ENCODE measurements at regions not wholly inside any gene's neighbourhood (a gene's known extent, or its start where the extent isn't known, plus 50 kb on each side); places are given as distances from the start of the nearest gene placed in this dataset.
"Not testable (repeated sequence)": the region's sequence is repeated elsewhere in the genome, so short reads cannot be mapped to it uniquely, and the experiment has no call there.

DNA sequence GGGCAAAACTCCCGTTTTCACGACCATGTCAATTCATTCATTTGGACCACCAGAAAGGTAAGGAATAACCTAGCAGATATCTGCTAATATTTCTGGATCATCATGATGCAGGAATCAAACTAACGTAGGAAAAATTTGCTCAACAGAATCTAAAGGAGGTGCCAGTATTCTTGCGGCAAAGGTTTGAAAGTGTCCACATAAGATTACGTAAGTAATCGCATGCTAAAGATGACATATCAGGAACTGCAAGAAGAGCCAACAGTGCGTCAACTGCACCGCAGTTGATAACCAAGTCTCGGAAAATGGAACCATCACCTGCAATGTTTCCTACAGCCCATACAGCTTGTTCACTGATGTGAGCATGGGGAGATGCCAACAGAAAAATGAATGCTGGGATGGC is 194.1 kb upstream of the ZNF804B start:
- no peaks in the 10 kb centered on the region for H3K36me3 ChIP-seq (ENCODE audit: control insufficient read depth, insufficient read depth, low read length)
- no peaks in the 10 kb centered on the region for H3K9me3 ChIP-seq (ENCODE audit: control insufficient read depth, low read length)
- no peaks in the 10 kb centered on the region for H3K4me1 ChIP-seq (ENCODE audit: control insufficient read depth, insufficient read depth, low read length, poor library complexity, severe bottlenecking)
- H3K4me3 ChIP-seq (ENCODE audit: extremely low read depth, insufficient read depth, low read length, poor library complexity, severe bottlenecking): no peak overlapping the region
- WGBS, 2 experiments (ENCODE audit: insufficient coverage in 2 of 2): 91 to 99% methylated on average over 7 to 9 of the region's 9 CpGs
- H3K27ac ChIP-seq (ENCODE audit: low read depth, low read length, severe bottlenecking): no peak overlapping the region

DNA sequence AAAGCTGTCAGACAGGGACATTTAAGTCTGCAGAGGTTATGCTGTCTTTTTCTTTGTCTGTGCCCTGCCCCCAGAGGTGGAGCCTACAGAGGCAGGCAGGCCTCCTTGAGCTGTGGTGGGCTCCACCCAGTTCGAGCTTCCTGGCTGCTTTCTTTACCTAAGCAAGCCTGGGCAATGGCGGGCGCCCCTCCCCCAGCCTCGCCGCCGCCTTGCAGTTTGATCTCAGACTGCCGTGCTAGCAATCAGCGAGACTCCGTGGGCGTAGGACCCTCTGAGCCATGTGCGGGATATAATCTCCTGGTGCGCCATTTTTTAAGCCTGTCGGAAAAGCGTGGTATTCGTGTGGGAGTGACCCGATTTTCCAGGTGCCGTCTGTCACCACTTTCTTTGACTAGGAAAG is 203.1 kb upstream of the ZNF804B start:
- not testable (repeated sequence) for H3K4me3 ChIP-seq (ENCODE audit: extremely low read depth, insufficient read depth, low read length, poor library complexity, severe bottlenecking); H3K27ac ChIP-seq (ENCODE audit: low read depth, low read length, severe bottlenecking); H3K9me3 ChIP-seq (ENCODE audit: control insufficient read depth, low read length); H3K36me3 ChIP-seq (ENCODE audit: control insufficient read depth, insufficient read depth, low read length); H3K4me1 ChIP-seq (ENCODE audit: control insufficient read depth, insufficient read depth, low read length, poor library complexity, severe bottlenecking)
- 90 to 100% methylated on average over 11 to 15 of the region's 17 CpGs for WGBS, 2 experiments (ENCODE audit: insufficient coverage in 2 of 2)

DNA sequence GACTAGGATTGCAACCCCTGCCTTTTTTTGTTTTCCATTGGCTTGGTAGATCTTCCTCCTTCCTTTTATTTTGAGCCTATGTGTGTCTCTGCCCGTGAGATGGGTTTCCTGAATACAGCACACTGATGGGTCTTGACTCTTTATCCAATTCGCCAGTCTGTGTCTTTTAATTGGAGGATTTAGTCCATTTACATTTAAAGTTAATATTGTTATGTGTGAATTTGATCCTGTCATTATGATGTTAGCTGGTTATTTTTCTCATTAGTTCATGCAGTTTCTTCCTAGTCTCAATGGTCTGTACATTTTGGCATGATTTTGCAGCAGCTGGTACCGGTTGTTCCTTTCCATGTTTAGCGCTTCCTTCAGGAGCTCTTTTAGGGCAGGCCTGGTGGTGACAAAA is 204.7 kb upstream of the ZNF804B start:
- not testable (repeated sequence) for H3K4me3 ChIP-seq (ENCODE audit: extremely low read depth, insufficient read depth, low read length, poor library complexity, severe bottlenecking)

GRCh38 chr7:88548399-88548798 is 211.1 kb upstream of the ZNF804B start:
- no peak overlapping the region for H3K27ac ChIP-seq (ENCODE audit: low read depth, low read length, severe bottlenecking)
- H3K4me3 ChIP-seq (ENCODE audit: extremely low read depth, insufficient read depth, low read length, poor library complexity, severe bottlenecking): no peak overlapping the region
- H3K4me1 ChIP-seq (ENCODE audit: control insufficient read depth, insufficient read depth, low read length, poor library complexity, severe bottlenecking): no peaks in the 10 kb centered on the region
- no peaks in the 10 kb centered on the region for H3K36me3 ChIP-seq (ENCODE audit: control insufficient read depth, insufficient read depth, low read length)
- H3K9me3 ChIP-seq (ENCODE audit: control insufficient read depth, low read length): peaks cover 17% of the 10 kb centered on the region

More for the DNA sequence above, 204.7 kb upstream of the ZNF804B start:
- no CpG with 5 or more reads among the region's 4 CpGs for WGBS, 2 experiments (ENCODE audit: insufficient coverage in 2 of 2)
- not testable (repeated sequence) for H3K36me3 ChIP-seq (ENCODE audit: control insufficient read depth, insufficient read depth, low read length); H3K27ac ChIP-seq (ENCODE audit: low read depth, low read length, severe bottlenecking); H3K9me3 ChIP-seq (ENCODE audit: control insufficient read depth, low read length); H3K4me1 ChIP-seq (ENCODE audit: control insufficient read depth, insufficient read depth, low read length, poor library complexity, severe bottlenecking)

DNA sequence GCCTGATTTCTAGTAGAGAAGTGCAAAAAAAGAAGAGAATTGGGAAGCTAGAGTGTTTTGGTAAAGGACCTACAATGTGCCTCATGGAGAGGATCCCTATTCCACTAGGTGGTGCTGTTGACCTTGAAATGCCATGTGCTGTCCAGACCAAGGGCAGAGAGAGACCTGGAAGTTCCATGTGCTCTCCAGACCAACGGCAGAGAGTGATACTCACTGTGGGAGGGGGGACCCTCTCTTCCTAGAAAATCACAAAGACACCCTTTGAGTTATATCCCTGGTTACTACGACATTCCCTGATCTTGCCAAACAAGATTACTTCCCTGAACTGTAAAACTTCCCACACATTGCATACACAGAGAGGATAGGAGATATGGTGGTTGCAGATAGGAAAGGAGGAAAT is 212.7 kb upstream of the ZNF804B start:
- WGBS, 2 experiments (ENCODE audit: insufficient coverage in 2 of 2): no CpG with 5 or more reads among the region's 2 CpGs
- Histone ChIP-seq H3K9me3 (ENCODE audit: control insufficient read depth, low read length) (peaks cover 17% of the 10 kb centered on the region), H3K27ac (ENCODE audit: low read depth, low read length, severe bottlenecking) (no peak overlapping the region), H3K4me3 (ENCODE audit: extremely low read depth, insufficient read depth, low read length, poor library complexity, severe bottlenecking) (no peak overlapping the region), H3K36me3 (ENCODE audit: control insufficient read depth, insufficient read depth, low read length) (no peaks in the 10 kb centered on the region), H3K4me1 (ENCODE audit: control insufficient read depth, insufficient read depth, low read length, poor library complexity, severe bottlenecking) (no peaks in the 10 kb centered on the region)

GRCh38 chr7:88545663-88546062 is 213.8 kb upstream of the ZNF804B start:
- Histone ChIP-seq H3K9me3 (ENCODE audit: control insufficient read depth, low read length) (peaks cover 17% of the 10 kb centered on the region), H3K4me3 (ENCODE audit: extremely low read depth, insufficient read depth, low read length, poor library complexity, severe bottlenecking) (no peak overlapping the region), H3K4me1 (ENCODE audit: control insufficient read depth, insufficient read depth, low read length, poor library complexity, severe bottlenecking) (no peaks in the 10 kb centered on the region), H3K27ac (ENCODE audit: low read depth, low read length, severe bottlenecking) (no peak overlapping the region), H3K36me3 (ENCODE audit: control insufficient read depth, insufficient read depth, low read length) (no peaks in the 10 kb centered on the region)
- 60 to 100% methylated on average over 1 of the region's 1 CpG for WGBS, 2 experiments (ENCODE audit: insufficient coverage in 2 of 2)

DNA sequence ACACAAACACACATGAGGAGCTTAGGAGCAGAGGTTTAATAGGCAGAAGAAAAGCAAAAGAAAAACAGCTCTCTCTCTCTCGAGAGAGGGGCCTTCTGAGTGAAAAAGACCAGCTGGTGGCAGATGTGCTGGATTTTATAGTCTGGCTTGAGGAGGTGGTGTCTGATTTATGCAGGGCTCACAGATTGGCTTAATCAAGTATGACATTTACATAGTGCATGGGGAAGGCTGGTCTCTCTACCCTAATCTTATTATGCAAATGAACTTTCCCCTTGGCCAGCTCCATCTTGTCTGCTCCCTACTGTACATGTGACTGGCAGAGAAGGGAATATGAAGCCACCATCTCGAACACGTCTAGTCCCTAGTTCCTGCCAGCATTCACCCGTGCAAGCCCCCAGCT is 219.5 kb upstream of the ZNF804B start:
- no CpG with 5 or more reads among the region's 4 CpGs for WGBS, 2 experiments (ENCODE audit: insufficient coverage in 2 of 2)
- peaks cover 4% of the 10 kb centered on the region for H3K9me3 ChIP-seq (ENCODE audit: control insufficient read depth, low read length)
- no peaks in the 10 kb centered on the region for H3K36me3 ChIP-seq (ENCODE audit: control insufficient read depth, insufficient read depth, low read length)

GRCh38 chr7:88539518-88539917 is 220.0 kb upstream of the ZNF804B start:
- Histone ChIP-seq H3K36me3 (ENCODE audit: control insufficient read depth, insufficient read depth, low read length) (no peaks in the 10 kb centered on the region), H3K9me3 (ENCODE audit: control insufficient read depth, low read length) (no peaks in the 10 kb centered on the region), H3K4me1 (ENCODE audit: control insufficient read depth, insufficient read depth, low read length, poor library complexity, severe bottlenecking) (no peaks in the 10 kb centered on the region), H3K27ac (ENCODE audit: low read depth, low read length, severe bottlenecking) (no peak overlapping the region), H3K4me3 (ENCODE audit: extremely low read depth, insufficient read depth, low read length, poor library complexity, severe bottlenecking) (no peak overlapping the region)
- no CpG with 5 or more reads among the region's 2 CpGs for WGBS, 2 experiments (ENCODE audit: insufficient coverage in 2 of 2)

More for the DNA sequence above, 219.5 kb upstream of the ZNF804B start:
- Histone ChIP-seq H3K4me1 (ENCODE audit: control insufficient read depth, insufficient read depth, low read length, poor library complexity, severe bottlenecking) (no peaks in the 10 kb centered on the region), H3K4me3 (ENCODE audit: extremely low read depth, insufficient read depth, low read length, poor library complexity, severe bottlenecking) (no peak overlapping the region), H3K27ac (ENCODE audit: low read depth, low read length, severe bottlenecking) (no peak overlapping the region)

DNA sequence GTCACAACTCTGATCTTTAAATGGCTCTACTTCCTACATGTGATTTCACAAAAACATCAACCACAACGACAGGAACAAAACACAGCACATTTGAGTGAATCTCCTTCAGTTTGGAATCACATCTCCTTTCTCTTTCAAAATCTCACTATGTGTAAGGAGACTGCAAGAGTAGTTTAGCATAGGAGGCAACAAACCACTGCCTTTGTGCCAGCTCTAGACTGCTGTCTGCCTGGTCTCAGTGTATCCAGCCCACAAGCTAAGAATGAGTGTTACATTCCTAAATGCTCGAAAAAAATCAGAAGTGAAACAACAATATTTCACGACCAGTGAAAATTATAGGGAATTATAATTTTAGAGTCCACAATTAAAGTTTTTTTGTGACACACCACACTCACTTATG is 217.0 kb upstream of the STEAP4 start:
- Histone ChIP-seq H3K4me1 (ENCODE audit: control insufficient read depth, insufficient read depth, low read length, poor library complexity, severe bottlenecking) (no peaks in the 10 kb centered on the region), H3K9me3 (ENCODE audit: control insufficient read depth, low read length) (no peaks in the 10 kb centered on the region), H3K4me3 (ENCODE audit: extremely low read depth, insufficient read depth, low read length, poor library complexity, severe bottlenecking) (no peak overlapping the region), H3K27ac (ENCODE audit: low read depth, low read length, severe bottlenecking) (no peak overlapping the region), H3K36me3 (ENCODE audit: control insufficient read depth, insufficient read depth, low read length) (no peaks in the 10 kb centered on the region)
- WGBS, 2 experiments (ENCODE audit: insufficient coverage in 2 of 2): no CpG with 5 or more reads among the region's 3 CpGs

GRCh38 chr7:88522771-88523293 is 216.1 kb upstream of the STEAP4 start:
- no peak overlapping the region for H3K4me3 ChIP-seq (ENCODE audit: extremely low read depth, insufficient read depth, low read length, poor library complexity, severe bottlenecking)
- 71 to 79% methylated on average over 2 of the region's 2 CpGs for WGBS, 2 experiments (ENCODE audit: insufficient coverage in 2 of 2)
- H3K27ac ChIP-seq (ENCODE audit: low read depth, low read length, severe bottlenecking): no peak overlapping the region
- no peaks in the 10 kb centered on the region for H3K36me3 ChIP-seq (ENCODE audit: control insufficient read depth, insufficient read depth, low read length)
- H3K4me1 ChIP-seq (ENCODE audit: control insufficient read depth, insufficient read depth, low read length, poor library complexity, severe bottlenecking): no peaks in the 10 kb centered on the region
- no peaks in the 10 kb centered on the region for H3K9me3 ChIP-seq (ENCODE audit: control insufficient read depth, low read length)

DNA sequence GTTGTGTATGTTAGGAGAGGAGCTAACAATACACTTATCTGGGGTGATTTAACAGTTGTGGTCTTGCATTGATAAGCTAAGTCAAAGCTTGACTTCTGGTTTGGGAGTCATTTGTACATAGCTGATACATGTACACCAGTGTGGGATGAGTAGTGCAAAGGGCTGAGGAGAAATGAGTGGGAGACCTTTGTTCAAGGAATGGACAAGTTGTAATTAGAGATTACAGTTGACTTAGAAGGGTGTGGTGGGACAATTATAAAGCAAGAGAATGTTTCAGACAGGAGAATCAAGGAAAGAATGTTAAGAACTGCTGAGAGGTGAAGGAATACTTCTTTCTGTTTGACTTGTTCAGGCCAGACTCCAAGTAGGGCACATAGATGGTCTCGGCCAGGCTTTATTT is 209.7 kb upstream of the STEAP4 start:
- no peak overlapping the region for H3K27ac ChIP-seq (ENCODE audit: low read depth, low read length, severe bottlenecking)
- no peaks in the 10 kb centered on the region for H3K36me3 ChIP-seq (ENCODE audit: control insufficient read depth, insufficient read depth, low read length)
- H3K4me1 ChIP-seq (ENCODE audit: control insufficient read depth, insufficient read depth, low read length, poor library complexity, severe bottlenecking): no peaks in the 10 kb centered on the region
- 50% methylated on average over 1 of the region's 1 CpG; no CpG with 5 or more reads in 1 of the 2 experiments for WGBS, 2 experiments (ENCODE audit: insufficient coverage in 2 of 2)
- no peak overlapping the region for H3K4me3 ChIP-seq (ENCODE audit: extremely low read depth, insufficient read depth, low read length, poor library complexity, severe bottlenecking)
- no peaks in the 10 kb centered on the region for H3K9me3 ChIP-seq (ENCODE audit: control insufficient read depth, low read length)

Data from mesodermal cell (in vitro differentiated cells).